ENCODE measurements at regions not wholly inside any gene's neighbourhood (a gene's known extent, or its start where the extent isn't known, plus 50 kb on each side); places are given as distances from the start of the nearest gene placed in this dataset.

DNA sequence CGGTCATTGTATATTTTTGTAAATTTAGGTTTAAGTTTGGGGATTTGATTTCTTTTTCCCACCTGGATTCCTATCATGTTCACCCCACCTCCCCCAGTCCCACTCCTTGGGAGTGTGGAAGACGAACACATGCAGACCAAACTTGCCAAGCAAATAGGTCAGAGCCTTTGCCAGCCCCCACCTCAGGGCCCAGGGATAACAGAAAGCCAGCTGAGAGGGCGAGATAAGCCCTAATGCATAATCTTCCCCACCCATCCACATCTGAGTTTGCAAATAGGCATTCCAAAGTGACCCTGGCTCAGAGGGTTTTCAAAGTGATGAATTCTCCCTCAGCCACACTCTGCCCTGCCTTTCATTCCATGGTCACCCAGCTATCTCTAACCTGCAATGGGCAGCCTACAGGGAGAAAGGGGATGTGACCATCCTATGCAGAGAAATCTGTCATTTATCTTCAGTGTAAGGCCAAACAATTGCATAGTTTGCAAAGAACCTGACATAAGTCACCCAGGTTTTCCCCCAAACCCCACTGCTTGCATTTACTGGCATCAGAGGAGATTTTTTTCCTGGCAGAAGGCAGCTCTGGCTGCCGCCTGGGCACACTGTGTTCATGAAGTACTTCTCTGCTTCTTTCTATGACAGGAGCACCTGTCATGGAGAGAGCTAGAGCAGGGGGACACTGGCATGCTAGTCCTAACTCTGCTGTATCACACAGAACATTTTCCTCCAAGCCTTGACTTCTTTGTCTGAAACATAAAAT, 69.0 kb upstream of the NFIA start:
- H3K27ac ChIP-seq (ENCODE audit: low read depth in 2 of 2, low read length in 2 of 2): no peak overlapping the region
- no peaks in the 10 kb centered on the region for H3K36me3 ChIP-seq (ENCODE audit: control insufficient read depth in 2 of 3, insufficient read depth in 3 of 3, low read length in 3 of 3)
- TF ChIP-seq, protein P1, sequence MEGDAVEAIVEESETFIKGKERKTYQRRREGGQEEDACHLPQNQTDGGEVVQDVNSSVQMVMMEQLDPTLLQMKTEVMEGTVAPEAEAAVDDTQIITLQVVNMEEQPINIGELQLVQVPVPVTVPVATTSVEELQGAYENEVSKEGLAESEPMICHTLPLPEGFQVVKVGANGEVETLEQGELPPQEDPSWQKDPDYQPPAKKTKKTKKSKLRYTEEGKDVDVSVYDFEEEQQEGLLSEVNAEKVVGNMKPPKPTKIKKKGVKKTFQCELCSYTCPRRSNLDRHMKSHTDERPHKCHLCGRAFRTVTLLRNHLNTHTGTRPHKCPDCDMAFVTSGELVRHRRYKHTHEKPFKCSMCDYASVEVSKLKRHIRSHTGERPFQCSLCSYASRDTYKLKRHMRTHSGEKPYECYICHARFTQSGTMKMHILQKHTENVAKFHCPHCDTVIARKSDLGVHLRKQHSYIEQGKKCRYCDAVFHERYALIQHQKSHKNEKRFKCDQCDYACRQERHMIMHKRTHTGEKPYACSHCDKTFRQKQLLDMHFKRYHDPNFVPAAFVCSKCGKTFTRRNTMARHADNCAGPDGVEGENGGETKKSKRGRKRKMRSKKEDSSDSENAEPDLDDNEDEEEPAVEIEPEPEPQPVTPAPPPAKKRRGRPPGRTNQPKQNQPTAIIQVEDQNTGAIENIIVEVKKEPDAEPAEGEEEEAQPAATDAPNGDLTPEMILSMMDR (IDR thresholded peaks at IDR 0.05; ENCODE audit: borderline replicate concordance, extremely low read depth, insufficient read depth): no peak
- FAIRE-seq (no peak), DNase-seq (no peak)
- no peak overlapping the region for H3K4me3 ChIP-seq (ENCODE audit: low read length in 3 of 3)
- no peaks in the 10 kb centered on the region for H3K9me3 ChIP-seq (ENCODE audit: control insufficient read depth in 2 of 3, insufficient read depth in 1 of 3, low read length in 3 of 3)
- H3K4me1 ChIP-seq (ENCODE audit: control insufficient read depth in 2 of 3, insufficient read depth in 2 of 3, low read depth in 1 of 3, low read length in 3 of 3): no peaks in the 10 kb centered on the region
- H3K9ac ChIP-seq (ENCODE audit: low read length in 3 of 3): no peak overlapping the region
- intact Hi-C loops (cut with DNase I): no loop called here
- no peaks in the 10 kb centered on the region for H3K27me3 ChIP-seq (ENCODE audit: control insufficient read depth, insufficient read depth, low read length)

DNA sequence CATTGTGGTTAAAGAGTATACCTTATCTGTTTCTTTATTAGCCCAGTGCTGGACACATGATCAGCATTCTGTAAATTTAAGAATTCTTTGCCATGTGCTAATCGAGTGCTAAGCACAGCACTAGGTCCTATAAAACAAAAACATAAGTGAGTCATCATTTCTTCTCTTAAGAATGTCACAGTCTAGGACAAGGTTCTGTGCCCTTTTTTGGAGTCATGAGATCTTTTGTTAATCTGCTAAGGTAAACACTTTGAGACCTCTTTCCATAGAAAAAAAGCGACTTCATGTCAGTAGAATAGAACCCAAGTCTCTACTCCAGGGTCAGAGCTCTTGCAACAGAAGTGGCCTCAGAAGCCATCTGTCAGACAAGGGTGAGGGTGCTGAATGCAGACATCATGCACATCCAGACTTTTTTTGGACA, 70.0 kb upstream of the NFIA start:
- Histone ChIP-seq H3K27me3 (ENCODE audit: control insufficient read depth, insufficient read depth, low read length) (no peaks in the 10 kb centered on the region), H3K4me1 (ENCODE audit: control insufficient read depth in 2 of 3, insufficient read depth in 2 of 3, low read depth in 1 of 3, low read length in 3 of 3) (no peaks in the 10 kb centered on the region), H3K36me3 (ENCODE audit: control insufficient read depth in 2 of 3, insufficient read depth in 3 of 3, low read length in 3 of 3) (no peaks in the 10 kb centered on the region), H3K27ac (ENCODE audit: low read depth in 2 of 2, low read length in 2 of 2) (no peak overlapping the region), H3K9ac (ENCODE audit: low read length in 3 of 3) (no peak overlapping the region), H3K4me3 (ENCODE audit: low read length in 3 of 3) (no peak overlapping the region), H3K9me3 (ENCODE audit: control insufficient read depth in 2 of 3, insufficient read depth in 1 of 3, low read length in 3 of 3) (no peaks in the 10 kb centered on the region)
- TF ChIP-seq, protein P1 (IDR thresholded peaks at IDR 0.05; ENCODE audit: borderline replicate concordance, extremely low read depth, insufficient read depth): no peak
- intact Hi-C loops (cut with DNase I): no loop called here
- no peak for DNase-seq
- FAIRE-seq: no peak

DNA sequence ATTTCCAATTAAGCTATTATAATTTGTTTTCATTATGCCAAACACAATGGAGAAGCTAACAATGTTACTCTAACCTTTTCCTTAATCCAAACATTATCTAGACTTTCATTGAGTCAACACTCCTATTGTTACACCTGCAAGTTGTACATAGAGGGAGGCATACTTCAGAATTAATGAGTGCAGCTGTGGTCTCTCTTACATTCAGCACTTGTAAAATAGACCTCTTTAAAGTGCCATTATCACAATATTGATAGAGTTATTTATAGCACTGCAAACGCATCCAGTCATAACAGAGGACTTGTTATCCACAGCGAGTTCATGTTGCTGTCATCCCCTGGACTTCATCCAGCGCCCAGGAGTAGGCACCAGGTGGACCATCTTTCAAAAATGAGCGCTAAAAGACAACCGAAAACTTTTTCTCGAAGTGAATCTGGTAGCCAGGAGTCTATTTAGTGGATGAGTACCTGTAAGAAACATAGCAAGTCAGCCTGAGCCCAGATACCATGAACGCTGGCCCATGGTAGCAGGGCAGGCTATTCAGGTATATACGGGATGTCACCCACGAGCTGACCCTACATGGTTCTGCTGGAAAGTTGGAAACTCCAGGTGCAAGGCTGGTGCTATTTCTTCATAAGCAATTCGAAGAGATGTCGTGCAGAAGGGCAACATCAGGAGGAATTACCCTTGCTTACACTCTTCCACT, 70.6 kb upstream of the NFIA start:
- H3K4me3 ChIP-seq (ENCODE audit: low read length in 3 of 3): no peak overlapping the region
- H3K27ac ChIP-seq (ENCODE audit: low read depth in 2 of 2, low read length in 2 of 2): no peak overlapping the region
- no peak overlapping the region for H3K9ac ChIP-seq (ENCODE audit: low read length in 3 of 3)
- no peaks in the 10 kb centered on the region for H3K36me3 ChIP-seq (ENCODE audit: control insufficient read depth in 2 of 3, insufficient read depth in 3 of 3, low read length in 3 of 3)
- no peaks in the 10 kb centered on the region for H3K27me3 ChIP-seq (ENCODE audit: control insufficient read depth, insufficient read depth, low read length)
- TF ChIP-seq, protein P1 (IDR thresholded peaks at IDR 0.05; ENCODE audit: borderline replicate concordance, extremely low read depth, insufficient read depth): no peak
- no peaks in the 10 kb centered on the region for H3K9me3 ChIP-seq (ENCODE audit: control insufficient read depth in 2 of 3, insufficient read depth in 1 of 3, low read length in 3 of 3)
- H3K4me1 ChIP-seq (ENCODE audit: control insufficient read depth in 2 of 3, insufficient read depth in 2 of 3, low read depth in 1 of 3, low read length in 3 of 3): no peaks in the 10 kb centered on the region
- intact Hi-C loops (cut with DNase I): no loop called here
- FAIRE-seq (no peak), DNase-seq (no peak)
